HEK293 (cell line): ENCODE measurements at regions not wholly inside any gene's neighbourhood (a gene's known extent, or its start where the extent isn't known, plus 50 kb on each side); places are given as distances from the start of the nearest gene placed in this dataset.

Source experiments
- SP2 ChIP-seq: fragments of 450-650 bp; formaldehyde crosslinking; IDR thresholded peaks from 2 replicates; pipeline ENCODE4 v1.5.1; 2016; ENCODE audit warnings: missing biosample characterization, missing genetic modification characterization
- ZBTB1 ChIP-seq: fragments of 450-650 bp; formaldehyde crosslinking; IDR thresholded peaks from 2 replicates; pipeline ENCODE4 v1.5.1; 2016; ENCODE audit warnings: missing biosample characterization, missing genetic modification characterization
- ZNF302 ChIP-seq: fragments of 450-650 bp; formaldehyde crosslinking; IDR thresholded peaks from 2 replicates; pipeline ENCODE4 v1.5.1; 2016; ENCODE audit warnings: missing biosample characterization, missing genetic modification characterization, low read depth
- ZNF600 ChIP-seq: fragments of 450-650 bp; formaldehyde crosslinking; IDR thresholded peaks from 2 replicates; pipeline ENCODE4 v1.5.1; 2016; ENCODE audit warnings: missing biosample characterization, missing genetic modification characterization
- ZNF76 ChIP-seq: fragments of 450-650 bp; formaldehyde crosslinking; IDR thresholded peaks from 2 replicates; pipeline ENCODE4; 2016; ENCODE audit warnings: low read depth, missing biosample characterization, missing genetic modification characterization, borderline replicate concordance
- TF ChIP-seq, protein P1 (sequence below): fragments of 450-650 bp; formaldehyde crosslinking; IDR thresholded peaks from 2 replicates; pipeline ENCODE4 v1.5.1; 2016; ENCODE audit warnings: missing biosample characterization, missing genetic modification characterization
- TF ChIP-seq, protein P2 (sequence below): sonication (generic); formaldehyde crosslinking; IDR thresholded peaks from 2 replicates; pipeline ENCODE4 v1.8.1; 2022; ENCODE audit warnings: mild to moderate bottlenecking, moderate library complexity, missing genetic modification reagents

DNA sequence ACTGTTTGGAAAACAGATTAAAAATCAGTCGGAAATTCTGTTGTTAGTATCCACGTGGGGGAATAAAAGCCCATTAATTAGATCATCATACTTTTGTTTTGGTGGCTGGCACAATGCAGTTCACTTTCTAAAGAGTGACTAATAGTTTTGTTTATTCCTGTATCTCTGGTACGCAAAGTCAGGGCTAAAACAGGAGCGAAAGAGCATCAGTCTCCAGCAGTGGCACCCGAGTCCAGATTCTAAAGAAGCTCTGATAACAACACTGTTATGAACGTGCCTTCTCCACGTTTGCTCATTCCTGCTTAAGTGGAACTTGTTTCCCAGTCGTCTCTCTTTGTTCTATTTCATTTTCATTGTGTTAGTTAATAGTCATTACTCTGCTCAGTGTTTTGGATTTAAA is 69.6 kb downstream of the HSPA13 start:
- TF ChIP-seq ZNF302 (tag by site-specific recombination) (no peak), ZBTB1 (tag by site-specific recombination) (no peak), ZNF76 (no peak), SP2 (tag by site-specific recombination) (no peak), ZNF600 (tag by site-specific recombination) (no peak)
- TF ChIP-seq, protein P1, sequence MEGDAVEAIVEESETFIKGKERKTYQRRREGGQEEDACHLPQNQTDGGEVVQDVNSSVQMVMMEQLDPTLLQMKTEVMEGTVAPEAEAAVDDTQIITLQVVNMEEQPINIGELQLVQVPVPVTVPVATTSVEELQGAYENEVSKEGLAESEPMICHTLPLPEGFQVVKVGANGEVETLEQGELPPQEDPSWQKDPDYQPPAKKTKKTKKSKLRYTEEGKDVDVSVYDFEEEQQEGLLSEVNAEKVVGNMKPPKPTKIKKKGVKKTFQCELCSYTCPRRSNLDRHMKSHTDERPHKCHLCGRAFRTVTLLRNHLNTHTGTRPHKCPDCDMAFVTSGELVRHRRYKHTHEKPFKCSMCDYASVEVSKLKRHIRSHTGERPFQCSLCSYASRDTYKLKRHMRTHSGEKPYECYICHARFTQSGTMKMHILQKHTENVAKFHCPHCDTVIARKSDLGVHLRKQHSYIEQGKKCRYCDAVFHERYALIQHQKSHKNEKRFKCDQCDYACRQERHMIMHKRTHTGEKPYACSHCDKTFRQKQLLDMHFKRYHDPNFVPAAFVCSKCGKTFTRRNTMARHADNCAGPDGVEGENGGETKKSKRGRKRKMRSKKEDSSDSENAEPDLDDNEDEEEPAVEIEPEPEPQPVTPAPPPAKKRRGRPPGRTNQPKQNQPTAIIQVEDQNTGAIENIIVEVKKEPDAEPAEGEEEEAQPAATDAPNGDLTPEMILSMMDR, result no peak
- TF ChIP-seq, protein P2, sequence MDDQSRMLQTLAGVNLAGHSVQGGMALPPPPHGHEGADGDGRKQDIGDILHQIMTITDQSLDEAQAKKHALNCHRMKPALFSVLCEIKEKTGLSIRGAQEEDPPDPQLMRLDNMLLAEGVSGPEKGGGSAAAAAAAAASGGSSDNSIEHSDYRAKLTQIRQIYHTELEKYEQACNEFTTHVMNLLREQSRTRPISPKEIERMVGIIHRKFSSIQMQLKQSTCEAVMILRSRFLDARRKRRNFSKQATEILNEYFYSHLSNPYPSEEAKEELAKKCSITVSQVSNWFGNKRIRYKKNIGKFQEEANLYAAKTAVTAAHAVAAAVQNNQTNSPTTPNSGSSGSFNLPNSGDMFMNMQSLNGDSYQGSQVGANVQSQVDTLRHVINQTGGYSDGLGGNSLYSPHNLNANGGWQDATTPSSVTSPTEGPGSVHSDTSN (CRISPR knock-in tag), result no peak
